A549 (cell line): ENCODE measurements at regions not wholly inside any gene's neighbourhood (a gene's known extent, or its start where the extent isn't known, plus 50 kb on each side); places are given as distances from the start of the nearest gene placed in this dataset.

Source experiments
- CTCF ChIP-seq: fragments of >200 bp; sonication (Bioruptor Twin); formaldehyde crosslinking; IDR thresholded peaks from 3 replicates; pipeline ENCODE4 v1.5.1; 2016
- HOXA7 ChIP-seq: fragments of 250-450 bp; sonication (Bioruptor Pico); IDR thresholded peaks from 2 replicates; pipeline ENCODE4 v1.5.0; 2020; ENCODE audit warnings: mild to moderate bottlenecking, moderate library complexity
- JUN ChIP-seq, 2 experiments: fragments of >200 bp; sonication (Bioruptor Twin); formaldehyde crosslinking; IDR thresholded peaks; 2 replicates in 1 of 2; 3 replicates in 1 of 2; pipeline ENCODE4 v1.6.1; 2016 to 2017
- POLR2A ChIP-seq: IDR thresholded peaks from 2 replicates; pipeline ENCODE4 v1.6.1; 2012; ENCODE audit warnings: mild to moderate bottlenecking, low read length

GRCh38 chr16:11431915-11432465 is 86.7 kb downstream of the RMI2 start:
- TF ChIP-seq CTCF, result no peak
- TF ChIP-seq JUN (IDR thresholded peaks at IDR 0.05), result no peak
- TF ChIP-seq POLR2A, result no peak
- no peak for TF ChIP-seq HOXA7 (CRISPR knock-in tag)
